IMR-90 (cell line): ENCODE measurements at regions not wholly inside any gene's neighbourhood (a gene's known extent, or its start where the extent isn't known, plus 50 kb on each side); places are given as distances from the start of the nearest gene placed in this dataset.

Experiments
- ATAC-seq: fragments of 200-7000 bp; cut with Tn5 transposase; 2 replicates; pipeline ENCODE4 v1.9.1; 2020; ENCODE audit warnings: low read depth, mild to moderate bottlenecking, moderate library complexity
- BruUV-seq: library from RNA; stranded (reverse); fragments of 400-500 nt; replicated peaks from 2 replicates; lab custom pipeline; 2021; lab: Mats Ljungman, UMichigan
- CTCF ChIA-PET: fragments of 300-600 bp; formaldehyde crosslinking; extraction: SDS; loops from one replicate; lab custom pipeline; 2021; ENCODE audit warnings: antibody characterized with exemption; lab: Yijun Ruan, JAX
- POLR2A ChIA-PET: fragments of 300-600 bp; sonication (Branson Sonifier 250); formaldehyde crosslinking; loops from one replicate; lab custom pipeline; 2022; ENCODE audit warnings: antibody characterized with exemption; ENCODE audit not compliant: unreplicated experiment; lab: Charles Lee
- DNase-seq: peaks from one replicate; pipeline ENCODE4 v3.0.0; 2013
- H2AFZ ChIP-seq: replicated peaks from 2 replicates; pipeline ENCODE3; 2013; ENCODE audit warnings: low read length, mild to moderate bottlenecking; ENCODE audit not compliant: poor library complexity
- H2AK5ac ChIP-seq: 2 replicates; pipeline ENCODE4 v1.6.1; 2013; ENCODE audit warnings: low read depth, low read length, inconsistent platforms
- H2AK9ac ChIP-seq: replicated peaks from 2 replicates; pipeline ENCODE3; 2013; ENCODE audit warnings: mild to moderate bottlenecking, low read depth, low read length, moderate library complexity; ENCODE audit not compliant: poor library complexity
- H2BK120ac ChIP-seq: 2 replicates; pipeline ENCODE4 v1.6.1; 2013; ENCODE audit warnings: low read depth, low read length, inconsistent platforms
- H2BK15ac ChIP-seq: 3 replicates; pipeline ENCODE4 v1.6.1; 2013; ENCODE audit warnings: low read depth, low read length, inconsistent platforms
- H2BK20ac ChIP-seq: 2 replicates; pipeline ENCODE4 v1.6.1; 2013; ENCODE audit warnings: low read depth, mild to moderate bottlenecking, inconsistent platforms, low read length, moderate library complexity
- H2BK5ac ChIP-seq: 2 replicates; pipeline ENCODE4 v1.6.1; 2013; ENCODE audit warnings: mild to moderate bottlenecking, low read depth, low read length, inconsistent platforms; ENCODE audit not compliant: poor library complexity, severe bottlenecking
- H3K14ac ChIP-seq: replicated peaks from 2 replicates; pipeline ENCODE4 v1.6.1; 2013; ENCODE audit warnings: low read depth, low read length, inconsistent platforms
- H3K18ac ChIP-seq: 2 replicates; pipeline ENCODE4 v1.6.1; 2013; ENCODE audit warnings: low read depth, low read length, control low read depth
- H3K23ac ChIP-seq: 2 replicates; pipeline ENCODE4 v1.6.1; 2013; ENCODE audit warnings: low read depth, low read length, inconsistent platforms
- H3K27ac ChIP-seq: 2 replicates; pipeline ENCODE4 v1.5.1; 2013; ENCODE audit warnings: mild to moderate bottlenecking, control low read depth, low read length; ENCODE audit not compliant: insufficient read depth
- H3K27me3 ChIP-seq: 2 replicates; pipeline ENCODE4 v1.6.1; 2013; ENCODE audit warnings: low read length; ENCODE audit not compliant: control insufficient read depth, insufficient read depth
- H3K36me3 ChIP-seq: 2 replicates; pipeline ENCODE4 v1.6.1; 2013; ENCODE audit warnings: low read length, mixed read lengths; ENCODE audit not compliant: control insufficient read depth, insufficient read depth
- H3K4ac ChIP-seq: 2 replicates; pipeline ENCODE4 v1.6.1; 2013; ENCODE audit warnings: low read depth, low read length, inconsistent platforms
- H3K4me1 ChIP-seq: 2 replicates; pipeline ENCODE4 v1.6.1; 2013; ENCODE audit warnings: low read length, mixed read lengths; ENCODE audit not compliant: control insufficient read depth, insufficient read depth
- H3K4me2 ChIP-seq: 2 replicates; pipeline ENCODE4 v1.6.1; 2013; ENCODE audit warnings: low read depth, mild to moderate bottlenecking, control low read depth, low read length, moderate library complexity
- H3K4me3 ChIP-seq: 2 replicates; pipeline ENCODE4 v1.5.1; 2013; ENCODE audit warnings: low read depth, mild to moderate bottlenecking, control low read depth, low read length, moderate library complexity; ENCODE audit not compliant: insufficient read depth
- H3K56ac ChIP-seq: 2 replicates; pipeline ENCODE4 v1.6.1; 2013; ENCODE audit warnings: low read length, inconsistent platforms; ENCODE audit not compliant: insufficient read depth; ENCODE audit errors: extremely low read depth
- H3K79me1 ChIP-seq, 2 experiments: 2 replicates each; pipeline ENCODE4 v1.6.1; 2013; ENCODE audit warnings: low read length in 2 of 2, inconsistent platforms in 1 of 2, low read depth in 1 of 2
- H3K9ac ChIP-seq: 2 replicates; pipeline ENCODE4 v1.6.1; 2013; ENCODE audit warnings: low read depth, low read length, control low read depth
- H3K9me1 ChIP-seq: 2 replicates; pipeline ENCODE4 v1.6.1; 2013; ENCODE audit warnings: low read length, inconsistent platforms; ENCODE audit not compliant: insufficient read depth
- H3K9me3 ChIP-seq: 2 replicates; pipeline ENCODE4 v1.6.1; 2013; ENCODE audit warnings: low read length; ENCODE audit not compliant: control insufficient read depth, insufficient read depth
- H4K20me1 ChIP-seq: 2 replicates; pipeline ENCODE4 v1.6.1; 2013; ENCODE audit warnings: low read length, inconsistent platforms; ENCODE audit not compliant: insufficient read depth
- H4K5ac ChIP-seq: 2 replicates; pipeline ENCODE4 v1.6.1; 2013; ENCODE audit warnings: mild to moderate bottlenecking, low read depth, low read length, control low read depth
- H4K8ac ChIP-seq, 2 experiments: 2 replicates each; pipeline ENCODE4 v1.6.1; 2013; ENCODE audit warnings: low read depth in 2 of 2, low read length in 2 of 2, control low read depth in 1 of 2, inconsistent platforms in 1 of 2
- H4K91ac ChIP-seq: 2 replicates; pipeline ENCODE4 v1.6.1; 2013; ENCODE audit warnings: low read depth, low read length, inconsistent platforms; ENCODE audit not compliant: insufficient read depth
- MAZ ChIP-seq: IDR thresholded peaks from 2 replicates; pipeline ENCODE4 v1.6.1; 2012; ENCODE audit warnings: low read depth, mild to moderate bottlenecking, low read length, improper control_type of control experiment, moderate library complexity, borderline replicate concordance
- SMC3 ChIP-seq: fragments of 150-350 bp; IDR thresholded peaks from 2 replicates; pipeline ENCODE4 v1.6.1; 2016; ENCODE audit warnings: low read depth, mild to moderate bottlenecking, antibody characterized with exemption, low read length, moderate library complexity
- WGBS, 2 experiments: methylation state at CpG; one replicate each; pipeline versions ENCODE4 v1.1.5 to v1.1.7; 2013; ENCODE audit warnings: missing lambda C conversion rate in 2 of 2; ENCODE audit not compliant: insufficient read length in 1 of 2; ENCODE audit errors: extremely low coverage in 2 of 2; 5-methylcytosine and 5-hydroxymethylcytosine counted together
- dilution Hi-C: fragments of 300-500 bp; cut with HindIII; formaldehyde crosslinking; loops from one replicate; pipeline ENCODE4 v1.14.3; 2018; ENCODE audit warnings: low sequenced_read_pairs; ENCODE audit not compliant: unreplicated experiment
- in situ Hi-C: fragments of 300-500 bp; cut with MboI; formaldehyde crosslinking; loops from 3 replicates; pipeline ENCODE4 v1.14.3; 2019; ENCODE audit warnings: low sequenced_read_pairs, inconsistent platforms, mixed read lengths
- intact Hi-C: fragments of 100-400 bp; cut with micrococcal nuclease; formaldehyde crosslinking; loops from 2 replicates; pipeline ENCODE4 v1.10.0; 2022

- Histone ChIP-seq H3K36me3 (no peaks in the 10 kb centered on the region), H2AK9ac (no peak overlapping the region), H2BK20ac (no peak overlapping the region), H3K9me3 (no peaks in the 10 kb centered on the region), H4K20me1 (no peaks in the 10 kb centered on the region), H2AK5ac (no peak overlapping the region), H3K4me2 (no peak overlapping the region), H3K79me1 (no peaks in the 10 kb centered on the region), H2BK15ac (no peak overlapping the region), H3K9ac (no peak overlapping the region), H3K18ac (no peak overlapping the region), H3K56ac (no peak overlapping the region), H4K8ac (no peak overlapping the region), H4K91ac (no peak overlapping the region), H3K14ac (no peak overlapping the region), H3K23ac (no peak overlapping the region), H3K9me1 (no peaks in the 10 kb centered on the region), H2AFZ (no peak overlapping the region), H2BK5ac (no peak overlapping the region), H4K5ac (no peak overlapping the region), H3K4ac (no peak overlapping the region), H3K4me3 (no peak overlapping the region), H3K27me3 (no peaks in the 10 kb centered on the region), H2BK120ac (no peak overlapping the region), H3K4me1 (no peaks in the 10 kb centered on the region), H3K27ac (no peak overlapping the region)
- TF ChIP-seq SMC3 (no peak), MAZ (no peak)
- dilution Hi-C loops (no loop called here), intact Hi-C loops (no loop called here), in situ Hi-C loops (no loop called here)
- DNase-seq (no peak), ATAC-seq (no peak)
- CTCF ChIA-PET, result no interaction called here
- no CpG with 5 or more reads among the region's 2 CpGs for WGBS, 2 experiments
- BruUV-seq, result no TSS peak
- POLR2A ChIA-PET, result no interaction called here
Observed at GRCh38 chr1:81201779-81202178, 599.0 kb upstream of the ADGRL2 start.
